CD14-positive monocyte (primary cell): ENCODE measurements at regions not wholly inside any gene's neighbourhood (a gene's known extent, or its start where the extent isn't known, plus 50 kb on each side); places are given as distances from the start of the nearest gene placed in this dataset.

ENCODE experiments used
- DNase-seq, 3 donors: peaks; one replicate each; pipeline ENCODE4 v3.0.0-alpha.2; 2011 to 2022
- H2AFZ ChIP-seq: 2 replicates; pipeline ENCODE4 v1.6.0; 2012; ENCODE audit warnings: mild to moderate bottlenecking, low read depth, low read length, inconsistent platforms; ENCODE audit not compliant: insufficient read depth, poor library complexity, severe bottlenecking
- H3K27ac ChIP-seq, 2 donors: 1 replicate in 1 of 2; 2 replicates in 1 of 2; pipeline ENCODE4 v1.5.1; 2012 to 2013; ENCODE audit warnings: low read length in 2 of 2, control low read depth in 1 of 2, inconsistent platforms in 1 of 2, low read depth in 1 of 2, mild to moderate bottlenecking in 1 of 2
- H3K27me3 ChIP-seq, 2 donors: one replicate each; pipeline versions ENCODE4 v1.6.0 to v1.6.1; 2011 to 2013; ENCODE audit warnings: low read length in 2 of 2; ENCODE audit not compliant: control insufficient read depth in 2 of 2, insufficient read depth in 2 of 2
- H3K36me3 ChIP-seq, 2 donors: replicated peaks in 1 of 2; 1 replicate in 1 of 2; 2 replicates in 1 of 2; pipeline versions ENCODE4 v1.5.1 to v1.6.1; 2012 to 2013; ENCODE audit warnings: low read length in 2 of 2, control low read depth in 1 of 2, inconsistent platforms in 1 of 2, mild to moderate bottlenecking in 1 of 2; ENCODE audit not compliant: insufficient read depth in 2 of 2, control insufficient read depth in 1 of 2
- H3K4me1 ChIP-seq, 2 donors: 1 replicate in 1 of 2; 2 replicates in 1 of 2; pipeline versions ENCODE4 v1.5.1 to v1.6.1; 2012 to 2013; ENCODE audit warnings: low read length in 2 of 2, control low read depth in 1 of 2, inconsistent platforms in 1 of 2, mild to moderate bottlenecking in 1 of 2, moderate library complexity in 1 of 2; ENCODE audit not compliant: insufficient read depth in 2 of 2, control insufficient read depth in 1 of 2
- H3K4me2 ChIP-seq: replicated peaks from 2 replicates; pipeline ENCODE3; 2012; ENCODE audit warnings: low read length, moderate library complexity, mild to moderate bottlenecking; ENCODE audit not compliant: poor library complexity, severe bottlenecking; ENCODE audit errors: extremely low read depth
- H3K4me3 ChIP-seq, 3 experiments: fragments of 200-600 bp in 1 of 3; sonication (generic) in 1 of 3; replicated peaks in 1 of 3; 1 replicate in 2 of 3; 2 replicates in 1 of 3; pipeline ENCODE4 v1.5.1; 2011 to 2013; ENCODE audit warnings: low read length in 3 of 3, mild to moderate bottlenecking in 3 of 3, control low read depth in 2 of 3, low read depth in 2 of 3, inconsistent platforms in 1 of 3, moderate library complexity in 1 of 3
- H3K79me2 ChIP-seq: 2 replicates; pipeline ENCODE4 v1.6.0; 2012; ENCODE audit warnings: mild to moderate bottlenecking, control low read depth, inconsistent platforms, low read length, moderate library complexity; ENCODE audit not compliant: insufficient read depth
- H3K9ac ChIP-seq: 2 replicates; pipeline ENCODE4 v1.6.0; 2017; ENCODE audit warnings: low read length, mild to moderate bottlenecking; ENCODE audit not compliant: insufficient read depth, poor library complexity, severe bottlenecking
- H3K9me3 ChIP-seq, 2 donors: replicated peaks in 1 of 2; 1 replicate in 1 of 2; 2 replicates in 1 of 2; pipeline versions ENCODE4 v1.5.1 to v1.6.1; 2012 to 2013; ENCODE audit warnings: low read length in 2 of 2, control low read depth in 1 of 2; ENCODE audit not compliant: control insufficient read depth in 1 of 2, insufficient read depth in 1 of 2
- H4K20me1 ChIP-seq: 2 replicates; pipeline ENCODE4 v1.6.0; 2012; ENCODE audit warnings: mild to moderate bottlenecking, low read length, control low read depth, moderate library complexity; ENCODE audit not compliant: insufficient read depth
- H3K27ac Mint-ChIP-seq, 7 donors: one replicate each; pipeline ENCODE4 v1.8.0; 2020; ENCODE audit warnings: mild to moderate bottlenecking in 7 of 7, mixed read lengths in 7 of 7, moderate library complexity in 6 of 7, inconsistent platforms in 2 of 7
- H3K27me3 Mint-ChIP-seq, 3 donors: one replicate each; pipeline ENCODE4 v1.8.0; 2021 to 2022; ENCODE audit warnings: low read depth in 3 of 3, mild to moderate bottlenecking in 3 of 3, mixed read lengths in 3 of 3, moderate library complexity in 3 of 3, inconsistent platforms in 1 of 3
- H3K36me3 Mint-ChIP-seq, 2 donors: one replicate each; pipeline ENCODE4 v1.8.0; 2020; ENCODE audit warnings: mixed read lengths in 2 of 2, inconsistent platforms in 1 of 2, mild to moderate bottlenecking in 1 of 2
- H3K4me1 Mint-ChIP-seq: one replicate; pipeline ENCODE4 v1.8.0; 2020; ENCODE audit warnings: mild to moderate bottlenecking, mixed read lengths
- H3K4me3 Mint-ChIP-seq, 2 donors: one replicate each; pipeline ENCODE4 v1.8.0; 2020; ENCODE audit warnings: mild to moderate bottlenecking in 2 of 2, mixed read lengths in 2 of 2, moderate library complexity in 1 of 2
- H3K9me3 Mint-ChIP-seq, 7 donors: one replicate each; pipeline ENCODE4 v1.8.0; 2020 to 2022; ENCODE audit warnings: mixed read lengths in 7 of 7, mild to moderate bottlenecking in 6 of 7, moderate library complexity in 6 of 7, inconsistent platforms in 2 of 7
- CTCF ChIP-seq: fragments of 200-600 bp; IDR thresholded peaks from one replicate; pipeline ENCODE4 v1.8.0; 2022; ENCODE audit warnings: antibody characterized with exemption, mild to moderate bottlenecking
- WGBS: methylation state at CpG from one replicate; pipeline ENCODE4 v1.1.5; 2013; ENCODE audit warnings: missing lambda C conversion rate; ENCODE audit not compliant: insufficient coverage; 5-methylcytosine and 5-hydroxymethylcytosine counted together
- intact Hi-C, 2 donors: fragments of 100-400 bp; cut with micrococcal nuclease; formaldehyde crosslinking; loops; one replicate each; pipeline versions ENCODE4 v1.15.0 to v1.15.1; 2023

- H3K4me2 ChIP-seq, result no peak overlapping the region
- Mint-ChIP-seq H3K4me1 (peaks cover 24% of the 10 kb centered on the region), H3K27me3 (peaks cover 2 to 7% (median 7%) of the 10 kb centered on the region in 3 donors), H3K4me3 (no peak overlapping the region), H3K36me3 (no peaks in the 10 kb centered on the region), H3K27ac (peak overlapping the region in 1 of 7 donors; percentile 64), H3K9me3 (peaks cover 0 to 3% (median 0%) of the 10 kb centered on the region in 7 donors)
- H3K4me1 ChIP-seq, result peaks cover 20 to 25% of the 10 kb centered on the region in 2 donors
- DNase-seq, result no peak
- H4K20me1 ChIP-seq, result no peaks in the 10 kb centered on the region
- no peaks in the 10 kb centered on the region for H3K27me3 ChIP-seq
- H3K9ac ChIP-seq, result no peak overlapping the region
- no peak for TF ChIP-seq CTCF
- no peak overlapping the region for H3K4me3 ChIP-seq
- H3K27ac ChIP-seq, result no peak overlapping the region
- H2AFZ ChIP-seq, result no peak overlapping the region
- intact Hi-C loops, result no loop called here
- no peaks in the 10 kb centered on the region for H3K9me3 ChIP-seq
- no peaks in the 10 kb centered on the region for H3K79me2 ChIP-seq
- H3K36me3 ChIP-seq, result no peaks in the 10 kb centered on the region
These were observed 112.8 kb upstream of the ATL2 start for GRCh38 chr2:38489846-38490245.

GRCh38 chr2:38487852-38488251 lies 110.8 kb upstream of the ATL2 start:
- H3K27me3 ChIP-seq, result no peaks in the 10 kb centered on the region
- intact Hi-C loops, result no loop called here
- no peaks in the 10 kb centered on the region for H3K36me3 ChIP-seq
- no peaks in the 10 kb centered on the region for H3K9me3 ChIP-seq
- no peak for TF ChIP-seq CTCF
- H3K4me3 ChIP-seq, result no peak overlapping the region
- H3K9ac ChIP-seq, result no peak overlapping the region
- Mint-ChIP-seq H3K4me1 (peaks cover 31% of the 10 kb centered on the region), H3K27me3 (peaks cover 0 to 2% (median 1%) of the 10 kb centered on the region in 3 donors), H3K36me3 (no peaks in the 10 kb centered on the region), H3K4me3 (no peak overlapping the region), H3K27ac (no peak overlapping the region), H3K9me3 (peaks cover 0 to 1% (median 0%) of the 10 kb centered on the region in 7 donors)
- no peak overlapping the region for H2AFZ ChIP-seq
- no peak overlapping the region for H3K4me2 ChIP-seq
- H3K4me1 ChIP-seq, result peaks cover 27 to 33% of the 10 kb centered on the region in 2 donors
- H3K27ac ChIP-seq, result no peak overlapping the region
- no peak for DNase-seq
- WGBS, result 88% methylated on average over 9 of the region's 10 CpGs
- no peaks in the 10 kb centered on the region for H3K79me2 ChIP-seq
- H4K20me1 ChIP-seq, result no peaks in the 10 kb centered on the region
